NCI-H1417 treated with DMSO at 0.1 percent for 48 hours (cell line): ENCODE measurements at regions not wholly inside any gene's neighbourhood (a gene's known extent, or its start where the extent isn't known, plus 50 kb on each side); places are given as distances from the start of the nearest gene placed in this dataset.

Source experiments
- DNase-seq: peaks from one replicate; lab custom pipeline; 2025; lab: John Stamatoyannopoulos, UW

DNA sequence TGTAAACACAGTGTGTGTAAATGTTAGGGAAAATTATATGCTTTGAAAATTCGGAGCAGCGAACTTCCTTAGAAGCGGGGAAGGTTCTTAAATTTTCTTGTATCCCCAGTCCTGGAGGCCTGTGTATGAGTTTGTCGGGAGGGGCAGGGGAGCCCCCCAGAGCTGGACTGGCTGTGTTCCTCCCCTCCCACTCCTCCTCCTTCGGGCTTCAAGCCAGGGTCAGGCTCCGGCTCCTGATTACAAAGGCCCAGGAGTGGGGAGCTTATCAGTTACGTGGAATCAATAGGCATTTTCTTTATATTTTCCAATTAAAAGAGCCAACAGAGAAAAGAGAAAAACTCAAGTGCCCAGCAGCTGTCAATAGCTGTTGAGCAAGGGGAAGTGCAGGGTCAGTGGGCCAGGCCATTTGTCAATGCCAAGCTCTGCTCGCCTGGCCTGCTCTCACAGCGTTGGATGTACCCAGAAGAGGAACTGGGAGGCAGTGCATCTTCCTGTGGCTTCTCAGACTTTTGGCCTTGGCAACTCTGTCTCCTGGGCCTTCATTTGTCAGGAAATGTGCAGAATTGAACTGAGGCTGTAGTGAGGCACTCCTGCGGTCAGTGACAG, 156.9 kb upstream of the PCBD1 start:
- no peak for DNase-seq

DNA sequence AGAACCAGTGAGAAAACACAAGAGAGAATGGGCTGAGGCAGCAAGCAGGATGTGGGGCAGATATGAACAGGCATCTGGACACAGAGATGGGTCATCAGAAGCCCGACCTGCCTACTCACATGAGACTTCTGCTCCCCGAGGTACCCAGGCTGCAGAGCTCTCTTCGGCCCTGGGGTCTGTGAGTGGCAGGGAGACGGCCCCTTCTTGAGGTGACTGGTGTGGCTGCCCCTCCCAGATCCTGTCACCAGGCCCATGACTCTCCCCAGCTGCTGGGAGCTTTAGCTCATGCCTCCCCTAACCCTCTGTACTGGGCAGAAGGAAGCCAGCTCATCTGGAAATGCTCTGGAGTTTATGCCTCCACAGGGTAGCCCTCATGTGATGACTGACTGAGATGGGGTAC, 157.6 kb upstream of the PCBD1 start:
- DNase-seq: no peak

DNA sequence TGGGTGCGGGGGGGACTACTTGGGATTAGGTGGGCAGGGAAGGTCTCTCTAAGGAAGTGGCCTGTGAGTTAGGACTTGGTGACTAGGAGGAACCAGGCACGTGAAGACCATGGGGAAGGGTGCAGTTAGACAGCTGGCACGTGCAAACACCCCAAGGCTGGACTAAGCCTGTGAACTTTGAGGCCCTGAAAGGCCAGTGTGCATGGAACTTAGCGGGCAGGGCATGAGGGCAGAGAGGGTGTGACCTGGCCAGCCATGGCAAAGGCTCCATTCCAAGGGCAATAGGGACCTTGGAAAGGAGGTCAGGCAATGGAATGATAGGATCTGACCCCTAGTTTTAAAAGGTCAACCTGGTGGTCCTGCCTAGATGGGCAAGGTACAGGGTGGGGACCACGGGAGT, 158.4 kb upstream of the PCBD1 start:
- no peak for DNase-seq

DNA sequence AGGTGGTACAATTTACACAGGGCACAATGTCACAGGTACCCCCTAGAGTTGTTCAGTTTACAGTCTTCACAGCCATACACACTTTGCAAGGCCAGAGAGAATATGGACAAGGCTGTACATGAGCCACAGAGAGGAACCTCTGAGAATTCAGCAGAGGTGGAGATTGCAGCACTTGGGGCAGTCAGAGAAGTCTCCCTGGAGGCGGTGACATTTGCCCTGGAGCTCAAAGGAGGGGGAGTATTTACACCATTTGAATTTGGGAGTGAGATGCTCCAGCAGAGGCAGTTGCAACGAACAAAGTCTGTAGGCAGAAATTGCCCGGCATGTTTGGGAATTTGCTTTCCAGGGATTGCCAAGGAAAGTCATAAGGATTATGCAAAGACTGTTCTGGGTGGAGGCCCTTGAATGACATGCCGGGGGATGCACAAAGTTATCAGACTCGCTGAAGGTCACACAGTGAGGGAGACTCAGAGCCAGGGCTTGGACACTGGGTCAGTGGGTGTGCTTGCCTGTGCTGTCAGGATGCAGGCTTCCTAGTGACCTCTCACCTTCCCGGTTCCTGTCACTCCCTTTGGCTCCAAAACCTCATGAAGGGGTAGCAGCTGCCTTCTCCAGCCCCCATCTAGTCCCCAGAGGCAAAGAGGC, 160.7 kb upstream of the PCBD1 start:
- DNase-seq: no peak

DNA sequence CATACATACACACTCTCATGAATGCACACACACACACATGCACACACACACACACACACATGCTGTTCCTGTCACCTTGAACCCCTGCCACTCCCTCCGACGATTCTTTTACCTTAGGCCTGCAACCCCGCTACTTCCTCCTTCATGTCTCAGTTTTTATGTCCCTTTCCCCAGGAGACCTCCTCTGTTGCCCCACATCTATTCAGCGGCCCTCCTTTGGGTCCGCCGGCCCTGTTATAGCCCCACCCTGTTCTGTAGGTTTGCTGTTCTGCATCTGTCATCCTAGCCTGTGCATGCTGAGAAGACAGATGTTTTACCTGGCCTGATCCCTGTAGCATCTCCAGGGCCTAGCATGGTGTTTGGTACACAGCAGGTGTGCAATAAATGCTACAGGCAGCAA, 161.6 kb upstream of the PCBD1 start:
- DNase-seq: no peak

DNA sequence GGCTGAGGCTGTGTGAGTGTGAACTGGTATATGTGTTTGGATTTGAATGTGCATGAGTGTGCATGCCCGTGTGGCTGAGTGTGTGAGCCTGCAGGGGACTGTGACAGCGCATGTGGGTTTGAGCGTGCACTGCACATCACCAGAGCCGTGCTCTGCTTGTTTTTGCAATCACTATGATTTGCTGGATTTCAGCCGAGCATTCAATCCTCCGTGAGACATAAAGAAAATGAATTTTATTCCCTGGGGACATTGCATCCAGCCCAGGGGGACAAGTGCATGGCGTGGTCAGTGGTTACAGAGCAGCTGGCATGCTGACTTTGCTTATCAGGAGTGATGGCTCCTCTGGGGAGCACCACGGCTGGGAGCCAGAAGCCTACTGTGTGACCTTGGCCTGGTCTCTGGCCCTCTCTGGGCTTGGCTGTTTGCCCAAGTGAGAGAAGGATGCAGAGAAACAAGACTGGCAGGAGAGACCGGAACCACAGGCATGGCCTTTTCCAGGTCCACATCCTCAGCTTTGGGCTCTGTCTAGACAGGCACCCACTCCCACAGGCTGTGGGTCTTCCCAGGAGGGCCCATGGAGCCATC, 160.2 kb upstream of the UNC5B start:
- DNase-seq: no peak

DNA sequence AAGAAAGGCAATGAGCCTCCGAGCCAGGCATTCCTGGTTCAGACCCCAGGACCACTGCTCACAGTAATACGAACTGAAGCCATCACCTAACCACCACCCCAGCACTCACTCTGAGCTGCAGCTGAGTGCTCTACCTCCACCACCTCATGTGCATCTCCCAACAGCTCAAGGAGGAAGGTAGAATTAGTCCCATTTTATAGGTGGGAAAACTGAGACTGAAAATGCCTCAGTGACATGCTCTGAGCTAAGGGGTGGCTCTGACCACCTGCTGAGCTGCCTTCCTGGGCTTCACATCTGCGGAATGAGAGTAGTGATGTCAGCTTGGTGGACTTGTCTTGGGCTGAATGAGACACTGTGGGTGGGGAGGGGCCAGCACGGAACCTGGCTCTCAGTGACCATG, 159.7 kb upstream of the UNC5B start:
- no peak for DNase-seq

DNA sequence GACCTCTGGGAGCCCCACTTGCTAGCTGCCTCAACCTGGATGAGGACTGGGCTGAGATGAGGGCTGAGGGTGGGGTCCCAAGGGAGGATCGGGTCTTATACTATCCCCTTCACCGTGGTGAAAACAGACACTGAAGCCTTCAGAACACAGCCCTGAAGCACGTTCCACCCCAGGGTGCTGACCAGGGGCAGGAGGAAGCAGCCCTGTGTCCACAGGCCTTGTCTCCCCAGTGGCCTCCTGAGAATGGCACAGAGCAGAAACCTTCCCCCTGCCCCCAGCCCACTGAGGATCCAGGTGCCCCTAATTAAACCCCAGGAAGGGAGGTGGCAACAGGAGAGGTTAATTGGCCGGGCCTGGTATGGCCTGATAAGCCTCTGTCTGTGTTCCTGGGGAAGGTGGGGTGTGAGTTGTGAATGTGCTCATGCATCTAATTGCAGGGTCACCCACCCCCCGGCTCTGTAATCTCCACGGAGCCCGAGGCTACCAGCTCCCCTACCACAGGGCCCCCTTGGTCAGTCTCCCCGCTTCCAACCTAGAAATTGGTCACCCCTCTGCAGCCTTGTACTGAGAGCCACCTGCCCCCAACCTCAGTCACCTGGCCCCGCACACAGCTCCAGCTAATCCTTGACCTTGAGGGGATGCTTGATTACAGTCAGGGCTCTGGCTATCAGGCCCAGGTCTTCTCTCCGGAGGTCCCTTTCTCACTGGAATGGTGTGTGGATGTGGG, 159.0 kb upstream of the UNC5B start:
- DNase-seq: no peak

DNA sequence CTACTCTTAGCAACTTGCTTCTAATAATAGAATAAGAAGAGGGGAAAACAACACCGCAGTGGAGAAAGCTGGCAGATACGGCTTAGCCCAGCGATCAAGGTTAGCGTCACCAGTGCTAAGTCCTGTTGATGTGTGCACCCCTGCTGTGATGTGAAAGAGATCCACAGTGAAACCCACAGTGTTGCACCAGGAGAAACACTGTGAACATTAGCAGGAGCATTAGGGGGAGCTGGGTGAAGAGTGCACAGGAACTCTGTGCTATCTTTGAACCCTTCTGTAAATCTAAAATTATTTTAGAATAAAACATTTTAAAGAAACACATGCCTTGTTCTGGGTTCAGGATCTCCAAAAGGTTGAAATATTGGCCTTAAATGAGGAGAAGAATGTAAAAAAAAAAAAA, 154.1 kb upstream of the UNC5B start:
- no peak for DNase-seq

DNA sequence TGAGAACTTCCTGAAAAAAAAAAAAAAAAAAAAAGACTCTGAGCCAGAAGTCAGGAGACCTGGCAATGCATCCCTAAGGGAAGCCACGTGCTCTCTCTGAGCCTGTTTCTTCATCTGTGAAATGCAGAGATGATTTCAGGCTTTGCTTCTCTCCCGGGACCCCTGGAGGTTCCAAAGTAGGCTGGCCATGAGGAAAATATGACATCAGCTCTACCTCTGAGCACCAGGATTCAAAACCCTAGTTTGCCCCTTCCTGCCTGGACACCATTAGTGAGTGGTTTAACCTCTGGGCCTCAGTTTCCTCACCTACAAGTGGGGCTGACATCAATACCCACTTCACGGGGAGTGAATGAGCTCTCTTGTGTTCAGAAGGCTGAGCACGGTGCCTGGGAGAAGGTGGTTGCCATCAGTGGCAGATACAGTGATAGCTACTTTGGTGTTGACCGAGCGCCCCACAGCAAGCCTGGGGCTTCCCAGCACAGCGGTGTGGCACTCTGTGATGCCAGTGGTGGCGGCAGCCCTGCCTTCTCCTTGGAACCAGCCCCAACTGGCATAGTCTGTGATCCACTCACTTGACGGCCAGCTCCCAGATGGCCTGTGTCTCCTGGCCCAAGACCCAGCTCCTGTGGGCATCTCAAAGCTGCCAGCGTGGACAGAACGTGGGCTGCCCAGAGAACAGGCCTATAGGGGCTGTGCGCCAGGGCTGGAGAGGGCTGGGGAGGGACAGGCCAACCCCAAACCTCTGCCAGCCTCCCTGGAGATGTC, 153.1 kb upstream of the UNC5B start:
- DNase-seq: no peak

DNA sequence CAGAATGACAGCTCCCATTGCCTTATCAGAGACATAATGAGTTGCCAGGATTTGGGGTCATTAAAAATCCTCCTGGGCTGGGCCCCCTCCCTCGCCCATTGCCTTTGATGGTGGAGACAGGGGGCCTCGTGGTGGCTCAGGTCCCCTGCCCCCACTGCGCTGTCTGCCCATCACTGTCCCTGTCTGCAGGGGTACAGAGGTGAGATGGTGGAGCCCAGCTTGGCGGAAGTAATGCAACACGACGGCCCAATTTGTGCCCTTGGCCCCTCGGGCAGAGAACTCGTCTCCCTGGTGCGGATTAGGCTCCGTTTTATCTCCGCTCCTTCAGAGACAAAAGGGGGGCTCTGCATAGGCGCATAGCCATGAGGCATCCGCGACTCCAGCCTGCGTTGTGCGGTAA, 152.4 kb upstream of the UNC5B start:
- DNase-seq: no peak

DNA sequence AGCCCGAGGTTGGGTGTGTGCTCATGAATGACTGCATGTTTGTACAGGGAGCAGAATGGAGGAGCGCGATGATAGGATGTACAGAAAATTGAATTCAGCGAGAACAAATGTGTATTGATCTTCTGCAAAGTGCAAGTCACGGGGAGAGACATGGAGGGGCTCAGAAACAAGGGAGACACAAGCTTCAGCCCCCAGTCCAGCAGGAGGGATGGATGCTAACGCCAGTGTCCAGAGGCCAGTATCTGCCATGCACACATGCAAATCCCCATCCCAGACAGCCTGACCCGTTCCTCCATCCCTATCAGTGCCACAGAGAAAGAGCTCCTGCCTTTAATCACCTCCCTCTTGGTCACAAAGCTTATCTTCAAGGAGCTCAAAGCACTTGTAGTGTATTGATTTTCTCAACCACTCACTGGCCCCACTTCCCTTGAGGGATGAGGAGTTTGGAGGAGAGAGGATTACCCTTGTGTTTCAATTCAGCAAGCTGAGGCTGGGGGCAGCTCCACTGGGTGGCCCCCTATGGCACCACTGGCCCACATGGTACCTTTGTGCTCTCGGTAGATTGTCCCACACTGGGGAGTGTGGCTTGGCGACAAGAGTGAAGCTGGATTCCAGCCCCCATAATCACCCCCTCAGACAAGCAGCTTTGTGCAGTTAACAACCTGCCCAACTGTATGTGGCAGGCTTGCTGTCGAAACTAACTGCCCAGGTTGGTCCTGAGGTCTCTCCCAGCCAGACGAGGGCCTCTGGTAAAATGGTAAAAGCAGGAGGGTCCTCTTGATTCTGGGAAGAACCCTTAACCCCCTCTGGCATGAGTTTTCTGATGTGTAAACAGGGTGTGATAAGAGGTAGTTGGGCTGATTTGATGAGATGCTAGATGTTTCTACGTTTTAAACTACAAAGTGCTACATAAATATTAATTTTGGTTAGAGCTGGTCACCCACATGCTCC, 151.6 kb upstream of the UNC5B start:
- DNase-seq: no peak

DNA sequence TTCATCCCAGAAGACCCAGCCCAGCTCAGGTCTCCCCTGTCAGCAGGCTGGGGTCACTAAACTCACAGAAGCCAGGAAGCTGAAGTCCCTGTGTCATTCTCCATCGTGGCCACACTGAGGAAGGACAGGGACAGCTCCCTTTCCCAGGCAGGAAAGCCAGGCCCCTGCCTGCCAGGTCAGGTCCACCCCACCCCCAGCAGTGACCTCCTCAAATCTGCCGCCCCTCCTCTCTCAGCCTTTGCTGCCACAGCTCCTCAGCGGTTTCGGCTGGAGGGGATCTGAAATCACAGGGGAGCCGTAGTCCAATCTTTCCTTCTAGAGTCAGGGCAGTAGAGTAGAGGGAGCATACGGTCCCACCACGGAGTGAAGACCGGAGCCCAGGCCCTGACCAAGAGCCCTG, 150.9 kb upstream of the UNC5B start:
- DNase-seq: no peak

DNA sequence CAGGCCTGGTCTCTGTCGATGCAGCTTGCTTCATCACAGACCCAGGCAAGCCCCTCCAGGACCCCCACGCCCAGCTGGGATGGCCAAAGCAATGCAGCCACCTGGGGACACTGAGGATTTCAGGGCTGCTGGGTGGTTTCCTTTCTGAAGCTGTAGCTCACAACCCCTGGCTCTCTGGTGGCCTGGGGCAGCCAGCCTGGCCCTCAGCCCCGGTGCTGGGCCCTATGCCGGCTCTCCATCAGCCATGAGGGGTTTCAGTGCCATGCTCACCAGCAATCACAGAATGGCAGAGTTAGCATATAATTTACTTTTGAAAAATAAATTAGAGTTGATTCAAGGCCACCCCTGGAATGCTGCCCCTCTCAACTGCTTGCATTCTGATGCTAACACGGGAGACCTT, 150.2 kb upstream of the UNC5B start:
- DNase-seq: no peak

DNA sequence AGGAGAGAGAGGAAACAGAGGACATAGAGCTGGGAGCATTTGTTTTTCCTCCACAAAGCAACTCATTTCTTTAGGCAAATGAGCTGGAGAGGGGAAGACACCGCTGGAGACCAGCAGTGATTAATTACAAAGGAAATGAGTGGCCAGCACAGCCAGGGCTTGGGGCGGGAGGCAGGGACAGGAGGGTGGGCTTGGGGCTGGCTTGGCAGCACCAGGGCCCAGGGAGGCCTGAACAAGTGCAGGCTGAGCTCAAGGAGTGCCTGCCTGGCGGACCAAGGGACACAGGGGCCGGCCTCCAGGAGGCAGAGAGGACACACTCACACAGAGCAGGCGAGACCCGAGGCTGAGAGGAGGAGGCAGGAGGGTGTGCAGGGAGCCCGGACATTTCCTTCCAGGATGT, 149.0 kb upstream of the UNC5B start:
- no peak for DNase-seq

DNA sequence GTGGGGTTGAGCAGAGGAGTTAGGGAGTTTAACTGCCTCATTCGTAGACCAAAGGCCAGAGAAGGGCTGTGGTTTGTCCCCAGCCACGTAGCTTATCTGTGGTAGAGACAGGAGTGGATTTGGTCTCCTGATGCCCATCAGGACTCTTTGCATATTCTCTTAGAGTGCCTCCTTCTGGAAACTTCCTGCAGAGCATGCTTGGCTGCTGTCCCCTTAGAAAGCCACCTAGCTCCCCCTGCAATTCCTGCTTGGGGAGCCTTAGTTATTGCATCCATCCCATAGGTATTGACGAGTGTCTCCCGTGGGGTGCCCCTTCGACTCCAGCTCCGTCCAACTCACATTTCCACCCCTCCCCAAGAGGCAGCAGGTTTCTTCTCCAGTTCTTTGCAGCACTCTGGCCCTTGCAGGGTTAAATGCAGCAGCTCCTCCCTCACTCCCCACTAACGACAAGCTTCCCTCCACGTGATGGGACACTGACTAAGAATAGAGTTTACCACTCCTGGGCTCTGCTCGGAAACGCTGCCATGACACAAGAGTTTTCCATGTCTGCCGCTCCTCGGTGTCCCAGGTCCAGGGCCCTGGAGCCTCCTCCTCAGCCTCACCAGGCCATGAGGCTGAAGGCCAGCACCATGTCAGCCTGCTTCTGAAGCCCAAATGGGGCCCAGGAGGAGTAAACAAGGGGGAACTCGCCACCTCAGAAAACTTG, 147.8 kb upstream of the UNC5B start:
- no peak for DNase-seq

DNA sequence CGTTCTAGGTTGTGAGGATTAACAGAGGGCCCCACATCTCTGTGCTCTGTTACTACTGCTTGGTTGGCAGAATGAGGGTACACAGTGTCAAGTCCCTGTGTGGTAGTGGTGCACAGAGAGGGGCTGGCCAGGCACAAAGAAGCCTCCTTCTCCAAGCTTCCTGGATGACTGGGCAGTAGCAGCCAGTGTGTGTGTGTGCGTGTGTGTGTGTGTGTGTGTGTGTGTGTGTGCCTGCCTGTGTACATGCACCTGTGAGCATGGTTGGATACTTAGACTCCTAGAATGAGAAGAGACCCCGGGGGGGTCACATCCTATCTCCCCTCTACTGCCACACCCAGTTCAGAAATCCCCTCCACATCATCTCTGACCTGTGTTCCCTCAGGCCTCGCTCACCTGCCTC, 146.7 kb upstream of the UNC5B start:
- no peak for DNase-seq

DNA sequence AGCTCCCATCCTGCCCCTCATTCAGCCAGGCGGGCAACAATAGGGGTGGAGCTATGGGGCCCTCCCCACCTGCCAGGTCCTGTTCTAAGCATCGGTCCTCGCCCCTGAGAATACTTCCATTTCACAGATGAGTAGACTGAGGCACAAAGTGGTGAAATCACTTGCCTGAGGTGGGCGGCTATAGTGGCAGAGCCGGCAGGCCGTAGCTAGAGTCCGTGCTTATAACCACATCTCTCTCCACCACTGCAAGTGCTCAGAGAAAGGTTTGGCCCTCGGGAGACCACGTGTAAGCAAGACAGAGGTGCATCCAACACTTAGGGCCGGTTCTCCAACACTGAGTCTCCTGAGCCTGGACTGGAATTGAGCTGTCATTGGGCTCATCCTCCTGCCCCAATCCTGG, 145.8 kb upstream of the UNC5B start:
- no peak for DNase-seq

DNA sequence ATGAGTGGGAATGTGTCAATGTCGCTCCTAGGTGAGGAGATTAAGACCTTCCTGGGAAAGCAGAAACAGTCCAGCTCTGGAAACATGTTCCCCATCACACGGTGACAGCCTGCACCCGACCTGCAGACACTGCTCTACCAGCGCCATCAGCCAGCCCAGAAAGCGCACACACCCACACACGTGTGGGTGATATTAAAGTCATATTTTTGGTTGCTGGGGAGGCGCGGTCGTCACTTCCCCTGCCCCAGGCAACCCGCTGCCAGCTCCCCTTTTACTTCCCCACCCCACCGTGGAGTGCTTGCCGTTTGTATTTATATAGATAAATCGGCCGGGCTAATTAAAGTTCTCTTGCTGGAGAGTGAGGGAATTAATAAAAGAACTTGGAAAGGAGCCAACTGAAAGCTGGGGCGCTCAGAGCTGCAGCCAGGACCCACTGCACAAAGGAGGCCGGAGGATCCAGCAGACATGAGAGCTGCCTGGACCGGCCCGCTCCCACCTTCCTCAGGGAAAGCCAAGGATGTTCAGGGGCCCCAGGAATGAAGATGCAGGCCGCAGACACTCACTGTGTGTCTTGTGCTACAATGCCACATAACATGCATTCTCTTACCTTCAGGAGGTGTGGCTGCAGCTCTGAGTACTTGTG, 145.2 kb upstream of the UNC5B start:
- DNase-seq: no peak

DNA sequence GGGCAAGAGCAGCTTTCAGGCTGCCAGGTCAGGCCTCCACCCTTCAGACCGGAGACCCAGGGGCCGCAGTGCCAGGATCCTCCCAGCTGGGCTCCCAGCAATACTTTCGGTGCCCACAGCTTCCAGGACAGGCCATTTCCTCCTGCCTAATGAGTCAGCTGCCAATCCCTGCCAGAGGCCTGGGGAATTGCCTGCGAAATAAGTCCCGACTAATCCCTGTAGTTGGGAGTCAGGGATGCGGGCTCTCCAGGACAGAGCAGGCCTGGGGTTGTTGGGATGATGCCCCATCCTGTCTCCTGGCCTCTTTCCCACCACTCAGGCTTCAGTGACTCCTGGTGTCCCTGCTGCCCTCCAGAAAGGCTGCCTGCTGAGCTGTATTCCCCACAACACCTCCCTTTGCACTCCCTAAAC, 143.5 kb upstream of the UNC5B start:
- DNase-seq: no peak
